Right forelimb (tissue), 1 donor: ENCODE measurements at regions not wholly inside any gene's neighbourhood (a gene's known extent, or its start where the extent isn't known, plus 50 kb on each side); places are given as distances from the start of the nearest gene placed in this dataset.

Experiments used
- DNase-seq: peaks from one replicate; pipeline ENCODE4 v3.0.0-alpha.2; 2018

GRCh38 chr6:148177589-148178233 is 164.9 kb upstream of the SASH1 start:
- DNase-seq = peak; percentile 72

- DNase-seq = no peak
These were observed 162.9 kb upstream of the SASH1 start for GRCh38 chr6:148179786-148180185.

GRCh38 chr6:148182378-148182777 is 160.3 kb upstream of the SASH1 start:
- DNase-seq = no peak

- DNase-seq = no peak
These were observed 158.9 kb upstream of the SASH1 start for GRCh38 chr6:148183776-148184175.

GRCh38 chr6:148186916-148187315 is 155.7 kb upstream of the SASH1 start:
- no peak for DNase-seq

GRCh38 chr6:148192310-148192709 is 150.3 kb upstream of the SASH1 start:
- DNase-seq = no peak

GRCh38 chr6:148193063-148193680 is 149.5 kb upstream of the SASH1 start:
- no peak for DNase-seq

GRCh38 chr6:148195511-148195910 is 147.1 kb upstream of the SASH1 start:
- DNase-seq = no peak

GRCh38 chr6:148199584-148199983 is 143.1 kb upstream of the SASH1 start:
- no peak for DNase-seq

- no peak for DNase-seq
These were observed 142.3 kb upstream of the SASH1 start for GRCh38 chr6:148200293-148200692.

GRCh38 chr6:148200781-148201180 is 141.9 kb upstream of the SASH1 start:
- no peak for DNase-seq

GRCh38 chr6:148203281-148203925 is 139.2 kb upstream of the SASH1 start:
- DNase-seq = no peak

GRCh38 chr6:148203970-148204369 is 138.7 kb upstream of the SASH1 start:
- peak; percentile 51 for DNase-seq

GRCh38 chr6:148208298-148208697 is 134.3 kb upstream of the SASH1 start:
- no peak for DNase-seq

GRCh38 chr6:148211777-148212324 is 130.8 kb upstream of the SASH1 start:
- no peak for DNase-seq

- DNase-seq = no peak
These were observed 130.3 kb upstream of the SASH1 start for GRCh38 chr6:148212366-148212765.

- DNase-seq = no peak
These were observed 129.3 kb upstream of the SASH1 start for GRCh38 chr6:148213366-148213765.

GRCh38 chr6:148214667-148215066 is 128.0 kb upstream of the SASH1 start:
- DNase-seq = no peak

GRCh38 chr6:148217051-148217450 is 125.6 kb upstream of the SASH1 start:
- no peak for DNase-seq

GRCh38 chr6:148217921-148218320 is 124.7 kb upstream of the SASH1 start:
- no peak for DNase-seq

GRCh38 chr6:148218542-148219258 is 123.9 kb upstream of the SASH1 start:
- no peak for DNase-seq

- DNase-seq = no peak
These were observed 121.2 kb upstream of the SASH1 start for GRCh38 chr6:148221196-148221979.

- DNase-seq = no peak
These were observed 120.3 kb upstream of the SASH1 start for GRCh38 chr6:148222376-148222775.
